NCI-H2171 treated with DMSO at 0.1 percent for 48 hours (cell line): ENCODE measurements at regions not wholly inside any gene's neighbourhood (a gene's known extent, or its start where the extent isn't known, plus 50 kb on each side); places are given as distances from the start of the nearest gene placed in this dataset.
A peak's percentile ranks its signal among the peaks of the same experiment; 100 is the strongest.
"Not testable (repeated sequence)": the region's sequence is repeated elsewhere in the genome, so short reads cannot be mapped to it uniquely, and the experiment has no call there.

ENCODE experiments used
- DNase-seq: peaks from one replicate; lab custom pipeline; 2025; lab: John Stamatoyannopoulos, UW

GRCh38 chr13:22940090-22940710 lies 240.6 kb upstream of the SGCG start:
- DNase-seq, result no peak

GRCh38 chr13:22940736-22941135 lies 240.0 kb upstream of the SGCG start:
- no peak for DNase-seq

GRCh38 chr13:22941495-22941894 lies 239.3 kb upstream of the SGCG start:
- peak; percentile 0 for DNase-seq

GRCh38 chr13:22942831-22943230 lies 237.9 kb upstream of the SGCG start:
- not testable (repeated sequence) for DNase-seq

- no peak for DNase-seq
Measured at GRCh38 chr13:22944378-22944777, 236.4 kb upstream of the SGCG start.

- DNase-seq, result no peak
Measured at GRCh38 chr13:22945321-22946226, 235.2 kb upstream of the SGCG start.

- DNase-seq, result no peak
Measured at GRCh38 chr13:22948421-22948820, 232.4 kb upstream of the SGCG start.

GRCh38 chr13:22952018-22952417 lies 228.8 kb upstream of the SGCG start:
- DNase-seq, result not testable (repeated sequence)

GRCh38 chr13:22955147-22955546 lies 225.6 kb upstream of the SGCG start:
- not testable (repeated sequence) for DNase-seq

GRCh38 chr13:22956456-22957115 lies 224.2 kb upstream of the SGCG start:
- not testable (repeated sequence) for DNase-seq

- DNase-seq, result not testable (repeated sequence)
Measured at GRCh38 chr13:22959859-22960258, 220.9 kb upstream of the SGCG start.

- DNase-seq, result no peak
Measured at GRCh38 chr13:22960827-22961226, 220.0 kb upstream of the SGCG start.

- DNase-seq, result not testable (repeated sequence)
Measured at GRCh38 chr13:22961342-22961741, 219.4 kb upstream of the SGCG start.

GRCh38 chr13:22961835-22962537 lies 218.8 kb upstream of the SGCG start:
- no peak for DNase-seq

- not testable (repeated sequence) for DNase-seq
Measured at GRCh38 chr13:22963384-22964053, 217.3 kb upstream of the SGCG start.

- peak; percentile 12 for DNase-seq
Measured at GRCh38 chr13:22964245-22964966, 216.4 kb upstream of the SGCG start.

GRCh38 chr13:22965011-22965857 lies 215.5 kb upstream of the SGCG start:
- DNase-seq, result not testable (repeated sequence)

- not testable (repeated sequence) for DNase-seq
Measured at GRCh38 chr13:22965858-22966239, 214.9 kb upstream of the SGCG start.

GRCh38 chr13:22966753-22967152 lies 214.0 kb upstream of the SGCG start:
- not testable (repeated sequence) for DNase-seq

- DNase-seq, result no peak
Measured at GRCh38 chr13:22967669-22968068, 213.1 kb upstream of the SGCG start.
